Osteoblast (primary cell): ENCODE measurements at regions not wholly inside any gene's neighbourhood (a gene's known extent, or its start where the extent isn't known, plus 50 kb on each side); places are given as distances from the start of the nearest gene placed in this dataset.

Experiments used
- DNase-seq: peaks from one replicate; pipeline ENCODE4 v3.0.0; 2011; ENCODE audit warnings: low spot score, mixed read lengths; ENCODE audit not compliant: insufficient read length; ENCODE audit errors: missing footprints
- H2AFZ ChIP-seq: 2 replicates; pipeline ENCODE4 v1.6.0; 2011; ENCODE audit warnings: mild to moderate bottlenecking, low read length
- H3K27ac ChIP-seq: 2 replicates; pipeline ENCODE4 v1.5.1; 2011; ENCODE audit warnings: mild to moderate bottlenecking, low read depth, low read length, moderate library complexity
- H3K27me3 ChIP-seq: 2 replicates; pipeline ENCODE4 v1.6.0; 2012; ENCODE audit warnings: mild to moderate bottlenecking, control low read depth, inconsistent platforms, low read length, moderate library complexity; ENCODE audit not compliant: insufficient read depth
- H3K36me3 ChIP-seq: 2 replicates; pipeline ENCODE4 v1.5.1; 2011; ENCODE audit warnings: mild to moderate bottlenecking, low read length, control low read depth, moderate library complexity; ENCODE audit not compliant: insufficient read depth
- H3K4me1 ChIP-seq: 2 replicates; pipeline ENCODE4 v1.5.1; 2011; ENCODE audit warnings: mild to moderate bottlenecking, low read length, control low read depth, moderate library complexity; ENCODE audit not compliant: insufficient read depth
- H3K4me2 ChIP-seq: 2 replicates; pipeline ENCODE4 v1.6.0; 2011; ENCODE audit warnings: mild to moderate bottlenecking, low read length; ENCODE audit not compliant: insufficient read depth
- H3K4me3 ChIP-seq: fragments of 200-600 bp; sonication (generic); 3 replicates; pipeline ENCODE4 v1.5.1; 2012; ENCODE audit warnings: mild to moderate bottlenecking, low read length, inconsistent platforms; ENCODE audit not compliant: insufficient read depth
- H3K79me2 ChIP-seq: 2 replicates; pipeline ENCODE4 v1.6.0; 2012; ENCODE audit warnings: mild to moderate bottlenecking, low read length, control low read depth, inconsistent platforms; ENCODE audit not compliant: insufficient read depth
- H3K9me3 ChIP-seq: 2 replicates; pipeline ENCODE4 v1.5.1; 2011; ENCODE audit warnings: low read depth, low read length, control low read depth
- H4K20me1 ChIP-seq: 2 replicates; pipeline ENCODE4 v1.6.0; 2012; ENCODE audit warnings: mild to moderate bottlenecking, low read length, control low read depth; ENCODE audit not compliant: insufficient read depth
- TF ChIP-seq, protein P1 (sequence below): IDR thresholded peaks from 2 replicates; pipeline ENCODE4 v1.5.1; 2011; ENCODE audit warnings: mild to moderate bottlenecking, low read depth, low read length, moderate library complexity; ENCODE audit errors: extremely low read depth

DNA sequence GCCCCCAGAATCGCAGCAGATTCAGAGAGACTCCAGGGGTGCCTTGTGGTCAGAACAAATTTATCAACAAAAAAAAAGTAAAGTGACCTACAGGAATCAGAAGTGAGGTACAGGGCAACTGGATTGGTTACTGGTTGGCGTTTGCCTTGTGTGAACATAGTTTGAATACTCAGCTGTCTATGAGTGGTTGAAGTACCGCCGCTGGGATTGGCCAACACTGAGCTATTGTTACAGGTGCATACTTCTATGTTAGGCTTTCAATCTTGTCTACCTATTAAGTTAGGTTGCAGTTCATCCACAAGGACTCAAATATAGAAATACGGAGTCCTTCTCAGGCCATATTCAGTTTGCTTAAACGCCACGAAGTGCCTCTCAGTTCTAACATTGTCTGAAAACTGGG is 993.5 kb upstream of the PRKX start:
- no peaks in the 10 kb centered on the region for H3K4me1 ChIP-seq
- H4K20me1 ChIP-seq = no peaks in the 10 kb centered on the region
- no peak overlapping the region for H3K4me3 ChIP-seq
- no peak overlapping the region for H3K27ac ChIP-seq
- no peaks in the 10 kb centered on the region for H3K9me3 ChIP-seq
- TF ChIP-seq, protein P1, sequence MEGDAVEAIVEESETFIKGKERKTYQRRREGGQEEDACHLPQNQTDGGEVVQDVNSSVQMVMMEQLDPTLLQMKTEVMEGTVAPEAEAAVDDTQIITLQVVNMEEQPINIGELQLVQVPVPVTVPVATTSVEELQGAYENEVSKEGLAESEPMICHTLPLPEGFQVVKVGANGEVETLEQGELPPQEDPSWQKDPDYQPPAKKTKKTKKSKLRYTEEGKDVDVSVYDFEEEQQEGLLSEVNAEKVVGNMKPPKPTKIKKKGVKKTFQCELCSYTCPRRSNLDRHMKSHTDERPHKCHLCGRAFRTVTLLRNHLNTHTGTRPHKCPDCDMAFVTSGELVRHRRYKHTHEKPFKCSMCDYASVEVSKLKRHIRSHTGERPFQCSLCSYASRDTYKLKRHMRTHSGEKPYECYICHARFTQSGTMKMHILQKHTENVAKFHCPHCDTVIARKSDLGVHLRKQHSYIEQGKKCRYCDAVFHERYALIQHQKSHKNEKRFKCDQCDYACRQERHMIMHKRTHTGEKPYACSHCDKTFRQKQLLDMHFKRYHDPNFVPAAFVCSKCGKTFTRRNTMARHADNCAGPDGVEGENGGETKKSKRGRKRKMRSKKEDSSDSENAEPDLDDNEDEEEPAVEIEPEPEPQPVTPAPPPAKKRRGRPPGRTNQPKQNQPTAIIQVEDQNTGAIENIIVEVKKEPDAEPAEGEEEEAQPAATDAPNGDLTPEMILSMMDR = no peak
- no peaks in the 10 kb centered on the region for H3K79me2 ChIP-seq
- no peak for DNase-seq
- H3K36me3 ChIP-seq = no peaks in the 10 kb centered on the region
- no peak overlapping the region for H2AFZ ChIP-seq
- H3K4me2 ChIP-seq = no peak overlapping the region
- H3K27me3 ChIP-seq = no peaks in the 10 kb centered on the region

DNA sequence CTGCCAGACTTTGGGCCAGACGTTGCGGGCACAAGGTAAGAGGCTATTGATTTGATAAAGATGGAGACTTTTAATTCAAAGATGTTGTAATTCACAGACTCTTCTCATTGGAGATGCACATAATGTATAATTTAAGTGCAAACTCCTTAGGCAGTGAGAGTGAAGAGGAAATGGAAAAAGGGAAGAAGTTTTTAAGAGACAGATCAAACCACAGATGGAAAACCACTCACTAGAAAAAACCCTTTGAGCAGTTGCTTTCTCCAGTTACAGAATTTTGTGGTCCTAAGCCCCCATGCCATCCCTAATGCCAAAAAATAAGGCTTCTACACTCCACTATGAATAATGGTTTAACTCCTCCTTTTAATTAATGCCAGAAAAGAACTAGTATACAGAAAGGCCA is 977.1 kb upstream of the PRKX start:
- H2AFZ ChIP-seq = no peak overlapping the region
- no peak for DNase-seq
- no peaks in the 10 kb centered on the region for H3K27me3 ChIP-seq
- H3K36me3 ChIP-seq = no peaks in the 10 kb centered on the region
- H3K4me1 ChIP-seq = no peaks in the 10 kb centered on the region
- no peak overlapping the region for H3K4me3 ChIP-seq
- TF ChIP-seq, protein P1 = no peak
- H3K9me3 ChIP-seq = no peaks in the 10 kb centered on the region
- no peaks in the 10 kb centered on the region for H3K79me2 ChIP-seq
- H3K4me2 ChIP-seq = no peak overlapping the region
- no peaks in the 10 kb centered on the region for H4K20me1 ChIP-seq
- H3K27ac ChIP-seq = no peak overlapping the region

DNA sequence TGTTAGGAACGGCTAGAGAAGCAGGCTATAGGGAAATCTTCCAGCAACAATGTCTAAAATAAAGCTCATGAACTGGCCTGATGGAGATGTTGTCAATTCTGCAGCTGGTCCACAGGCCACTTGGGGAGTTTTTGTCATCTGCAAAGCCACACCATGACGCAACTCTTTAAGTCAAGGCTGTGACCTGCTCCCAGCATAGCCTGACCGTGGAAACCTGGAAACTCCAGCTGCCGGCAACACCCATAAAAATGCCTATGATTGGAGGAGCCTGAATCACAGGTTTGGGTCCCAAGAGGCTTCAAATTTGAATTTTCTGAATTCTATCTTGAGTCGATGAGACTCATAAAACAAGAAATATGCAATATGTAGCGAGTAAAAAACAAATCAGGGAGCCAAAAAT is 969.2 kb upstream of the PRKX start:
- no peaks in the 10 kb centered on the region for H3K9me3 ChIP-seq
- H2AFZ ChIP-seq = no peak overlapping the region
- H3K4me2 ChIP-seq = no peak overlapping the region
- no peaks in the 10 kb centered on the region for H3K27me3 ChIP-seq
- no peak overlapping the region for H3K27ac ChIP-seq
- H3K79me2 ChIP-seq = no peaks in the 10 kb centered on the region
- no peaks in the 10 kb centered on the region for H3K36me3 ChIP-seq
- TF ChIP-seq, protein P1 = no peak
- no peak for DNase-seq
- no peaks in the 10 kb centered on the region for H3K4me1 ChIP-seq
- H3K4me3 ChIP-seq = no peak overlapping the region
- no peaks in the 10 kb centered on the region for H4K20me1 ChIP-seq

DNA sequence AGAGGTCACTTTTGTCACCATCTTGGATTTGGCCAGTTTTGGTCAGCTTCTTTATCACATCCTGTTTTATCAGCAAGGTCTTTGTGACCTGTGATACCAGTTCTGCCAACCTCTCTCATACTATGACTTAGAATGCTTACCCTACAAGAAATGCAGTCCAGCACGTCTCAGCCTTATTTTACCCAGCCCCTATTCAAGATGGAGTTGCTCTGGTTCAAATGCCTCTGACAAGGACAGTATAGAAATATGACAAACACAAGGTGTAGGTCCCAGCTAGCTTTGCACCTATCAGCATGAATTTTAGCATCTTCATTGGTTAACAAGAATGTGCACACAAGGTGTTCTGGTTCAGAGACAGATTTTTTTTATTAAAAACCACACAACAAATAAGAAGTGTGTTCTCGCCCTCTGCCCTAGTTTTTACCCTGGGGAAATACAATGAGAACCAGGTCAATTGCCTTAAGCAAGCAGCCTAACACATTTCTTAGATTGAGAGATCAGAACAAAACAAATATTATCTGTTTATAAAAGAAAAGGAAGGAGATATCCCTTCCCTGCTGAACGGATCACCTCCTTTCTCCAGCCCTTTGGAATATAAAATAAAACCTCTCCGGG is 962.3 kb upstream of the PRKX start:
- Histone ChIP-seq H2AFZ (no peak overlapping the region), H3K4me3 (no peak overlapping the region), H3K4me2 (no peak overlapping the region), H3K36me3 (no peaks in the 10 kb centered on the region), H3K9me3 (no peaks in the 10 kb centered on the region), H3K4me1 (no peaks in the 10 kb centered on the region), H3K27ac (no peak overlapping the region), H4K20me1 (no peaks in the 10 kb centered on the region), H3K79me2 (no peaks in the 10 kb centered on the region), H3K27me3 (no peaks in the 10 kb centered on the region)
- no peak for DNase-seq
- TF ChIP-seq, protein P1 = no peak
